DMS79 treated with DMSO at 0.1 percent for 48 hours (cell line): ENCODE measurements at regions not wholly inside any gene's neighbourhood (a gene's known extent, or its start where the extent isn't known, plus 50 kb on each side); places are given as distances from the start of the nearest gene placed in this dataset.

ENCODE experiments used
- DNase-seq: peaks from one replicate; lab custom pipeline; 2025; lab: John Stamatoyannopoulos, UW

GRCh38 chr18:76126327-76126726, 368.7 kb downstream of the ZNF516 start:
- no peak for DNase-seq

- no peak for DNase-seq
Measured at GRCh38 chr18:76121011-76121410, 374.0 kb downstream of the ZNF516 start.

- DNase-seq, result no peak
Measured at GRCh38 chr18:76115580-76115979, 379.5 kb downstream of the ZNF516 start.

GRCh38 chr18:76113101-76113500, 381.9 kb downstream of the ZNF516 start:
- no peak for DNase-seq

GRCh38 chr18:76102626-76103025, 392.4 kb downstream of the ZNF516 start:
- DNase-seq, result no peak

- no peak for DNase-seq
Measured at GRCh38 chr18:76102156-76102555, 392.9 kb downstream of the ZNF516 start.

GRCh38 chr18:76099931-76100457, 395.0 kb downstream of the ZNF516 start:
- no peak for DNase-seq

GRCh38 chr18:76098674-76099411, 396.2 kb downstream of the ZNF516 start:
- no peak for DNase-seq

- no peak for DNase-seq
Measured at GRCh38 chr18:76081536-76081935, 413.5 kb downstream of the ZNF516 start.

GRCh38 chr18:76080430-76080829, 414.6 kb downstream of the ZNF516 start:
- no peak for DNase-seq

- no peak for DNase-seq
Measured at GRCh38 chr18:76075777-76076176, 419.3 kb downstream of the ZNF516 start.

- no peak for DNase-seq
Measured at GRCh38 chr18:76064998-76065397, 430.0 kb downstream of the ZNF516 start.

GRCh38 chr18:76058146-76058545, 436.9 kb downstream of the ZNF516 start:
- no peak for DNase-seq

- no peak for DNase-seq
Measured at GRCh38 chr18:76057386-76057785, 437.7 kb downstream of the ZNF516 start.

GRCh38 chr18:76056471-76057110, 438.5 kb downstream of the ZNF516 start:
- DNase-seq, result no peak

GRCh38 chr18:76055578-76055977, 439.5 kb downstream of the ZNF516 start:
- DNase-seq, result no peak

GRCh38 chr18:76055025-76055424, 440.0 kb downstream of the ZNF516 start:
- DNase-seq, result no peak

- no peak for DNase-seq
Measured at GRCh38 chr18:76054156-76054555, 440.9 kb downstream of the ZNF516 start.

GRCh38 chr18:76053551-76053950, 441.5 kb downstream of the ZNF516 start:
- no peak for DNase-seq

GRCh38 chr18:76052227-76052595, 442.8 kb downstream of the ZNF516 start:
- no peak for DNase-seq

- DNase-seq, result no peak
Measured at GRCh38 chr18:76051396-76052226, 443.4 kb downstream of the ZNF516 start.

GRCh38 chr18:76046221-76046620, 448.8 kb downstream of the ZNF516 start:
- DNase-seq, result no peak

GRCh38 chr18:76042511-76042910, 452.5 kb downstream of the ZNF516 start:
- DNase-seq, result no peak
